ENCODE measurements at regions not wholly inside any gene's neighbourhood (a gene's known extent, or its start where the extent isn't known, plus 50 kb on each side); places are given as distances from the start of the nearest gene placed in this dataset.
"Not testable (repeated sequence)": the region's sequence is repeated elsewhere in the genome, so short reads cannot be mapped to it uniquely, and the experiment has no call there.

DNA sequence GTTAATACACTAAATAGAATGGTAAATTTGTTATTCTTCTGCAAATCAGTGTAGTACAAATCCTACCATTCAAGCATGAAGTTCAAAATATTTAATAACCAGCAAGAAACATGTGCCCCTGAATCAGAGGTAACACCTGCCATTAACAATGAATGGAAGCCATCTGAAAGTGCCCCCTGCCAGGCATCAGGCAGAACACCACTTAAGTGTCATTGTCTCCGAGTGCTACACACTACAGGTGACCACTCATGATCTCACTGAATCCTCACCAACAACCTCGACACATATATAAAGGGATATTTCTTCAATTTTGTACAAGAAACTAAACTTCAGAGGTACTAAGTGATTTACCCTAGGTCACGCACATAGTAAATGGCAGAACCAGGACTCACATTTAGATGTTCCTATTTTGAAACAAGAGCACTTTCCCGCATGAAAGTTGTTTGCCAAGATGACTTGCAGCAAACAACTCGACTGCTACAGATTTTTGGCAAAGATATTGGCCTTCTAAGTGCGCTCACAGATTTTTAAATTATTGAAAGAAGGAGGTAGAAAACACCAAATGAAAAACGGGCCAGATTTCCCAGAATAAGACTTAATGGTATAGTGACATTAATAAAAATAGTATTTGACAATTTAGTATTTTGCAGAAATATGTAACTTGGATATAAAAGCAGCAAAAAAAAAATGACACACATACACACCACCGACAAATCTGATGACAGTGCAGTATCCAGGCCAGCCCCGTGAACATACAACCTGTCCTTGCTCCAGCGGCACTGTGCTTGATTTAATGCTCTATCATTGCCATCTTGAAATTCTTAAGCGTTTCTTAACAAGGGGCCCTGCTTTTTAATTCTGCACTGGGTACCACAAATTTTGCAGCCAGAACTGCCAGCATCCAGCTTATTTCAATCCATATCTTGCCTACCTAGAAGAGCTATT is 274.5 kb downstream of the ALDH8A1 start:
- no peak for DNase-seq (ENCODE audit: low read depth in 2 of 2)

DNA sequence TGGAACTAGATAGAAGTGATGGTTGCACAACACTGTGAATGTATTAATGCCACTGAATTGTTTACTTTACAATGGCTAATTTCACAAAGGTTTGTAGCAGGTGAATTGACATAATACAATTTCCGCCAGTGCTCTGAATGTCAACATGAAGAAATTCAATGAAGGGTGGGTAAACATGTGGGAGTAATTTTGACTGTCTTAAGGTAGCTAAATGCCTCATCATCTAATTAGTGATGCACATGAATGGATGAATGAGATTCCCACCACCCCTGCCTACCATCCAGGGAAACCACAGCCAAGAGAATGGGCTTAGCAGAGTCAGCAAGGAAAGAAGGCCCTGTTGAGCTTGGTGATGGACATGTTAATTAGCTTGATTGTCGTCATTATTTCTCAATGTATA is 275.3 kb downstream of the ALDH8A1 start:
- DNase-seq (ENCODE audit: low read depth in 2 of 2), result no peak

DNA sequence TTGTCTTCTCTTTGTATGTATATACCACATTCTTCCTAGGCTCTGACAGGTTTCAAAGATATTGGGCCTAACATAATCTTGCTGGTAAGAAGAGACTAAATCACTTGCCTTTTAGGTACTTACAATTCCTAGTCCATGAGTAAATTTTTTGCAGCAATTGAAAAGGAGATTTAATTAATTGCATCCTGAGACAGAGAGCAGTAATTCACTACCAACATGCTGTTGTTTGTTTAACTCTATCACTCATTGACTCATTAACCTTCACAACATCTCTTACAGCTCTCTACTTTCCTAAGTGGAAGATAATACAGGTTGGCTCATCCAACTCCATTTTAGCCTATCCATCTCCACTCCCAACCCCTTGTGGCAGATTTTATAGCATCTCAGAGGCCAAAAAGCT is 280.4 kb downstream of the ALDH8A1 start:
- DNase-seq (ENCODE audit: low read depth in 2 of 2), result no peak

DNA sequence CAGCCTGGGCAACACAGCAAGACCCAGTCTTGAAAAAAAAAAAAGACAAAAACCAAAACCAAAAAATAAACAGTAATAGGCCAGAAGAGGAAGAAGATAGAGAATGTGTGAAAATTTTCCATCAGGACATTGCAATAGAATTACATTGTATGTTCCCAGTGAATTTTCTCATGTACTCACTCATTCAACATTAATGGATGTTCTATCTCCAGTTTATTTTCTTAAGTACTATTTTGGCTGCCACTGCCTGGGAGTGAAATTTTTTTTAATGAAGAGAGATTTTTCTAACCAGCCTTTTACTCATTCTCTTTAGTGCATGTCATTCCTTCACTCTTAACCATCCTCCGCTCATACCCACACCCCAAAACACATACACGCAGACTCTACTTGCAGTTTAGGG is 282.8 kb downstream of the ALDH8A1 start:
- DNase-seq (ENCODE audit: low read depth in 2 of 2), result no peak

DNA sequence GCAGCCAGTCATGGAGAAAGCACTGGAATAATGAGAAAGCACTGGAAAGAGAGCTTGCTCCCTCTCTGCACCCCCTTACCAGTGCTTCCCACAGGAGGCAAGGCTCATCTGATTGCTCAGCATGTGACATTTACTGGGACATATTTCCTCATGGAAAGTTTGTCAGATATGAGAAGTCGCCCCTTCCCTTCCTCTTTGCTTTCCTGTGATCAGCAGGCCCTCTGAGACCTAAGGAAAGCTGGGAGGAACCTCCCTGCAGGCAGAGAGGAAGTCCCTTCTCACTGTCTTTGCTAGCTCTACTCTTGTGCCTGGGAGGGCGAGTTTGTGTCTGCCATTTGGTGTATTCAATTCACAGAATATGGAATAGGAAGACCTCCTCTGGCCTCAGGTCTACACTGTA is 283.8 kb downstream of the ALDH8A1 start:
- no peak for DNase-seq (ENCODE audit: low read depth in 2 of 2)

DNA sequence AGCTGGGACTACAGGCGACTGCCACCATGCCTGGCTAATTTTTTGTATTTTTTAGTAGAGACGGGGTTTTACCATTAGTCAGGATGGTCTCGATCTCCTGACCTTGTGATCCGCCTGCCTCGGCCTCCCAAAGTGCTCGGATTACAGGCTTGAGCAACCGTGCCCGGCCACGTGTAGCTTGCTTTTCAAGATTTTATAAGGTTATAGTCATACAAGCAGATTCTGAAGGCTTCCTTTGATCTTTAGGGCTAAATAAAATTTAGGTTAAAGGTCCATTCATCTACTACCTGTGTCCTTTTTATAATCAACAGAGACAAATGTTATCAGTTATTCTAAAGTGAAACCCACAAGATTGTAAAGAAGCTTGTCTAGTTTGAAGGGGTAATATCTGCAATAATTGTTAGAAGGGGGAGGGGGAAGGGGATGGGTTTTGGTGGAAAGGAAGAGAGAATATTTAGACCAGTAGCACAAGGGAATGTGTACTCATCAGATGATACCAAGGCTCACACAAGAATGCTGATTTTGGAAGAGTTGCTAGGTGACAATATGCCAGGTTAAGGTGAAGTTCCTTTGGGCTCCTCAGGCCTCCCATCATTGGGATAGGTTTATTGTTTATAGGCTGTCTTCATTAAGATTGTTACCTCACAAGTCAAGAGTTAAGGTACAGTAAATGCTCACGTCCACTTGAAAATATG is 284.7 kb downstream of the ALDH8A1 start:
- DNase-seq (ENCODE audit: low read depth in 2 of 2), result no peak

DNA sequence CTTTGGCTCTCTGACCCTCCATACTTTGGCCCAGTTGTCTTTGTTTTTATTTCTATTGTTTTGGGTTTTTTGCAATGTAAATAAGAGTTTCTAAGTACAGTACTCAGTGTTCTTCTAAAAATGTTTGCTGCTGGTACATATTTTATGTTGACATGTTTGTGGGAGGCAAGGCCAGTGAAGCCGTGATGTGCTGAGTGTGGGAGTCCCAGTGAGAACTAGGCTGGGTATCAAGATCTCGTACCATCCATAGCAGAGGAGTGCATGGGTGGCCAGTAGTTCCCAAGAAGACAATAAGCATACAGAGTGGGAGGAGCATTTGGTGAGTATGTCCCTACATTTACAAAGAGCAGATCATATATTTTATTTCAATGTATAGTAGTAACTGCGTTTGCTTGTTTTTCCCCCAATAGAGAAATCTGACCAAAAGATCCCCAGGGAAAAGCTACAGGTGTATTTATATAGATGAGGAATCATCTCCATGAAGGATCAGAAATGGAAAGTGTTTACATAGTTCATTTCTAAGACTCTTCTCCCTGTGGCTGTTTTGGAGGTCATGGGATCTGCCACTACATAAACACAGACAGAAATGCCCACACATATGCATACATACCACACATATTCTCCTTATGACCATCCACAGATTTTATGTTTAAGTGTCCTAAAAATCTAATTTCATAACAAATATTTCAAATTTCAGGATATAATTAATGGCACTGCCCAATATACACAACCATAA is 285.9 kb downstream of the ALDH8A1 start:
- DNase-seq (ENCODE audit: low read depth in 2 of 2), result no peak

DNA sequence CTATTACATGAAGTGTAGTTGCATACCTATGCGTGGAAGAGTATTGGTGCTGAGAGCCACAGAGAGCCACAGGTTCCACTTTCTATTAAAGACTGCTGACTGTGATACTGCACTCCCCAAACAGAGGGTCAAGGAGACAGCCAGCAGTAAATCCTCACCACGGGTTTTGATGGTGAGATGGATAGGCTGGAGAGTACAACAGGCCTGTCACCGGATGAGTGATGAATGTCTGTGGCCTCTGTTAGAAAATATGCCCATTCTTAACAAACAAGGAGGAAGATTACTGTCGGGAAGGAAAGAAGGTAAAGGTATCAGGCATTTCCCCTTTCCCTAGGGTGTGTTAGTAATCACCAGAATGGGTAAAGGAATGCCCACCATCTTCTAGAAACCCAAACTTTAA is 286.5 kb downstream of the ALDH8A1 start:
- DNase-seq (ENCODE audit: low read depth in 2 of 2), result no peak

DNA sequence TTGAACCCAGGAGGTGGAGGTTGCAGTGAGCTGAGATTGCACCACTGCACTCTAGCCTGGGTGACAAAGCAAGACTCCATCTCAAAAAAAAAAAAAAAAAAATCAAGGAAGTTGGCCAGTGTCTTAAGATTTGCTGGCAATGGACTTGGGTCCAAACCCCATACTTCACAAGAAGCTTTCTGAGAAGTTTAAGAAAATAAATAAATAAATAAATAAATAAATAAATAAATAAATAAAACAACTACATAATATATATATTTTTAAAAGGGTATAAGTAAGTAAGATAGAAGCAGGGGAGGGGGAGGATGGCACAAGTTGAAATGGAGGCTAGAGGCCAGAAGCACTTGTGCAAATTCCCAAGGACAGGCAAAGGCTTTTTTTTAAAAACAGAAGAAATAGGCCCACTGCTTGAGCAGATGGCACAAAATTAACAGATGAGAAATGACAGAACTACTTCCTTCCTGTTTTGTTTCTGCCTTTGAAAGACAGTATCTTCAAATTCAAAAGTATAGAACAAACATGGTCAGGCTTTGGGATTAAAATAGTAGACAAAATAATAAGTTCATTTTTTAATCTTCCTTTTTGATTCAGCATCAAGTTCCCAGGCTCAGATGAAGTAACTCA is 287.7 kb downstream of the ALDH8A1 start:
- DNase-seq (ENCODE audit: low read depth in 2 of 2), result no peak

DNA sequence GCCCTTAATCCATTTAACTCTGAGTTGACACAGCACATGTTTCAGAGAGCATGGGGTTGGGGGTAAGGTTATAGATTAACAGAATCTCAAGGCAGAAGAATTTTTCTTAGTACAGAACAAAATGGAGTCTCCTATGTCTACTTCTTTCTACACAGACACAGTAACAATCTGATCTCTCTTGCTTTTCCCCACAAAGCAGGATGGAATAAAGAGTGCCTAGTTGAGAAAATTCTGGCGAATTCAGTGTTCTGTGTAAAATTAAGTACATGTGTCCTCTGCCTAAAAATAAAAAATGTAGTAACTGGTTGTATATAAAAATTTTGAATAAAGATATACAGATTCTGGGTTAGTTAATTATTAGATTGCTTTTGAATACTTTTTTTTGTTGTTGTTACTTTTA is 290.0 kb downstream of the ALDH8A1 start:
- not testable (repeated sequence) for DNase-seq (ENCODE audit: low read depth in 2 of 2)

DNA sequence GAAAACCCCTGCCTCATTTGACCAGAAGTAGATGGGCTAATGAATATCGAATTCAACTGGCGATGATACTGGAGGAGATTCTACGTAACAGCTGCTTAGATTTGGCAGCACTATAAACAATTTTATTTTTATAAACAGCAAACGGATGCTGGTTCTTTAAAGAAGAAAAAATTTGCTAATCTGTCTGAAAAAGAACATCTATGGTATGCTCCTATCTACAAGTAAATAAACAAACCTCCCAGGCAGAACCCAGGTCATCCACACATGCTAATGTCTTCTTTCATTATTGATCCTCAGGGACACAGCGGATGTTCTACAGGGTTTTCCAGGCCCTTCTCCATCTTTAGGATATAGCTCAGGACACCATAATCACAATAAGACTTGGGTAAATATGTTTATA is 291.3 kb downstream of the ALDH8A1 start:
- DNase-seq (ENCODE audit: low read depth in 2 of 2), result no peak

DNA sequence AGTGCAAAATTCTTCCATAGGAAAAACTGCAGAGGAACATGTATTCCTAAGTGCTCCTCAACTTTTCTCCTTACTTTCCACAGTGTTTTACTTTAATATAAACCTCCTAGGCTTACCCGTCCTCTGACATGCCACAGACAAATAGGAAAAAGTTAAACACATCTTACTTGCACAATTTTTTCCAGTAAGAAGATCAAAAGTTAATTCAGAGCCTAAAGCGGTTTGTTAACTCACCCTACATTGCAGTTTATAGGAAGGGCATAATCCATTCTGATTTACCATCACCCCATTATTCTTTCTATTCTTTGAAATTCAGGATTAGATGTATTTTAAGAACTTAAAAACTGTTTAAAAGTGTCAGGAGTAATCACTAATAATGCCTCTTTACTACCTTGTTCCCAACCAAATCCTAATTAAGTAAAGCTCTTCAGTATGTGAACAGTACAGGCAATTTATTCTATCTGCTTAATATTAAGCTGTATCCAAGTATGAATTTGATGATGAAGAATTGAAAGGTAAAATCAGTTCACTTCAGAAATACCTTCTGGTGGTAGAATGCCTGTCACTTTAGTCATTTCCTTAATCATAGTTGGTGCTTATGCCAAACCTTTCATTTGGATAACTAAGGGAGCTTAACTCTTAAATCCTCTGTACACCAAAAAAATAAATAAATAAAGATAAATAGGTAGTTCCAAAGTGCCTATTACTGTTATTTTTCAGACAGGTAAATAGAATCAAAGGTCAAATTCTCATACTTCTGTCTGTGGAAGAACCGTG is 292.0 kb downstream of the ALDH8A1 start:
- DNase-seq (ENCODE audit: low read depth in 2 of 2), result no peak

DNA sequence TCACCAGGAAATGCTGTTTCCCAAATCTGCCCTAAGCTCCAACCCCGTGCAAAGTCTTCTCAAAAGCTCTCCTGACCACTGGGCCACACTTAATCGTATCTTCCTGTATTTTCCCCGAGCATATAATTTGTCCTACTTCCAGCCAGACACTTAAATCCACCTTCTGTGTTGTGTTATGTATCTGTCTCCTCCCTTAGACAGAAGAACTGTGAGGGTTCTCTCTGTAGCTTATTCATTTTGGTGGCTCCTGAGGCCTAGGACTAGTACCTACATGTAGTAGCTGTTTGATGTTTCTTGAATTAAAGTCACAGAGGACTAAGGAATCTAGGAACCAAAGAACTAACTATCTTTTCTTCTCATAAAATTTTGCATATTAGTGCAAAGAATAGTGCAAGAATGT is 292.6 kb downstream of the ALDH8A1 start:
- no peak for DNase-seq (ENCODE audit: low read depth in 2 of 2)

DNA sequence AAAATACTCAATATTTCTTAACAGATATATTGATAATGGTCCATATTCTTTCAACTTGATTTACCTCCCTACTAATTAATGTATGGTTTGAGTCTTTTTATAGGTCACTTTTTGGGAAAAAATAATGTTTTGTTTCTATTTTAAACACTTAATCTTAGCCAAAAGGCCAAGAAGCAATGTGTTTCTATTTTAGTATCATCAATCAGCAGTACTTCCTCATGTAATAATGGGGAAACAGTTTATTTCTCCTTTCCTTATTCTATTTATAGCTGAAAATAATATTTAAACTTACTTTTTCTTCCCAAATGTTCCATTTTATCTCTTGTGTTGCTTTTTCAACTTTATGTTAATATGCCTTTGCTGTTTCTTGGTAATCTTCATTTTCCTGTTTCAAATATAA is 295.1 kb downstream of the ALDH8A1 start:
- no peak for DNase-seq (ENCODE audit: low read depth in 2 of 2)

DNA sequence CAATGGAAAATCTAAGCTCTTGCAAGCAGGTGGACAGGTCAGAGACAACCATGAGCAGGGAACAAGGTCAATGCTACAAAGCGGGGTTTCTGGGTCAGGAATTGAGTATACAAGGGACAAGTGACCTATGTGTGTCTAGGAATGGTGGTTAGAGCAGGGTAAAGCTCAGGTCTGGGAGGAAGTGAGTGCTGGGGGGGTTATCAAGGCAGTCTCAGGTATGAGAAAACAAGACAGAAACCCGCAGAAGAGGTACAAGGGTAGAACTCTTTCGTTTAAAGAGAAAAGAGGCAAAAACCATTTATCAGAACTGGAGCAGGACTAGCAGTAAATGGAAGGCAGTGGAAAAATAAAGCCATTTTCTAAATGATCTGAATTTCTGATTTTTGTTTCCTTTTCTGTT is 298.4 kb downstream of the ALDH8A1 start:
- DNase-seq (ENCODE audit: low read depth in 2 of 2), result no peak

DNA sequence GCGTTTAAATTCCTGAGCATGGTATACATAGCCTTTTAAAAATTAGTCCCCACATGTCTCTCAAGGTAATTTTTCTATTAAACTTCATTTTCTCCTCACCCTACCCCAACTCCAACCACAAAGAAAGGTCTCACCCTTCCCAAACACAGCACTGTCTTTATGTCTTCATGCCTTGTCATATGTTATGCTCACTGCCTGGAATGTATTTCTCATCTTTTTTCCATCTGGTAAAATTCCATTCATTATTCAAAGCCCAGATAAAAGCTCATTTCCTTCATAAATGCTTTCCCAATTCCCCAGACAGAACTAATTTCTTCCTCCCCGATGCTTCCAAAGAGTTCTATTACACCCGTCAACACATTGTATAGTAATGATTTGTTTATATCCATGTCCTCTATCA is 302.0 kb downstream of the ALDH8A1 start:
- DNase-seq (ENCODE audit: low read depth in 2 of 2), result peak; percentile 84

DNA sequence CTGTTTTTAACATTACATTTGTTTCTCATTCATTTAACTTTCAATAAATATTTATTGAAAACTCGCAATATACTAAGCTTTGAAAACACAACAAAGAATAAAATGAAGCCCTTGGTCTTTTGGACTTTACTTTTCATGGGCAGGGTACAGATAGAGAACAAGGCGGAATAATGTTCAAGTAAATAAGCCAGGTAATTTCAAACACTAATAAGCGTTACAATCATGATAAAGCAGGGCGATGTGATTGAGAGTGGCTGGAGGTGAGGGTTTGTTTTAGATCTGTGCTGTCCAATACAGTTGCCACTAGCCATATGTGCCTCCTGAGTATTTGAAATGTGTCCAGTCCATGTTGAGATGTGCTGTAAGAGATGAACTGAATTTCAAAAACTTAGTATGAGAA is 307.1 kb downstream of the ALDH8A1 start:
- DNase-seq (ENCODE audit: low read depth in 2 of 2), result no peak

DNA sequence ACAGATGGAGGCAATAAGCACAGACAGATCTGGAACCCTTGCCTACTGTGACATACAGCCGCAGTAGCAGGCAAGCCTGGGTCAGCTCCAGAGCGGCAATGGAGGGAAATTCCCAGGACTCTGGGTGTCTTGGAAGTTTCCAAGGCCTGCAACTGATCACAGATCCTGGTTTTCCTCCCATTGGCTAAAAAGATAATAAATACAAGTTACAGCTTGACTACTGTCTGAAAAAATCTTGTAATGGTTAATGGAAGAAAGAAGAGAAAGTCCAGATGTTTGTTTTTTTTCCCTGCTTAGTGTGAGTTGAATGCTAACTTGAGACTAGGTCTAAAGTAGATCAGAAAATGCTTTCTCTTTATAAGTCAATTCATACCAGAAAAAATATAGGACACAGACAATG is 307.6 kb downstream of the ALDH8A1 start:
- DNase-seq (ENCODE audit: low read depth in 2 of 2), result peak; percentile 55 to 60

DNA sequence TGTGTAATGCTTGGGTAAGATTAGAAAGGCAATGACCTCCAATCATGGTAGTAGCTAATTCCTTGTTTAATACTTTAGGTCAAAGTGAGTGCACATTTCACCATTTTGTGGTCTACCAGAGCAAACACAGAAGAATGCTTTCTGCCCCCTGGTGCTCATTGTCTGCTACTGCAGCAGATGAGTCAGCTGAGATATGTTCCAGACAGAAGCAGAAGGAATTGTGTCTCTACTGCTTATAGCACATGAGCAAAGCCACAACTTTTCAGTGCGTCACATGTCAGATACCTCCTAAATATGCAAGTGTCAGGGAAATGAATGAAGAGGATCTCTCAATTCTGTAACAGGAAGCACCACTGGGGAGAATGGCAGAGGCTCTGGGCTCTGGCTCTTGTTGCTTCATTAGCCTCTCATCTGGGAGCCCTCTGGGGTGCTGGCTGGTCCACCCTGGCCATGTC is 308.9 kb downstream of the ALDH8A1 start:
- peak; percentile 83 to 86 for DNase-seq (ENCODE audit: low read depth in 2 of 2)

DNA sequence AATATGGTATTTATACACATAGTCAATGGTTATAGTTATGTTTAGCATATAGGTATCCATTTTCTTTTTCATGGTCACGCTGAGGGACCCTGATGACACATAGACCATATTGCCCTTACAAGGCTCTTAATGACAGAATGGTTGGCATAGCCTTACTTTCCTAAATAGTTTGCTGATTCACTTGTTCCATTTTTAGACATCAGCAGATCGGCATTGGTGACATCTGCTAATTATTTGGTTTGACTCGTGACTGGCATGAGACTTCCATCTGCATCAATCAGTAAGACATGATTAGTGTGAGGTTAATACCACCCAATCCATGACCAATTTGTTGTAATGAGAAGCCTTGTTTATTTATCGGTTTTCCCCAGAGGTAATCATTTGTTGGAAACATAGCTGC is 309.7 kb downstream of the ALDH8A1 start:
- DNase-seq (ENCODE audit: low read depth in 2 of 2), result no peak

DNA sequence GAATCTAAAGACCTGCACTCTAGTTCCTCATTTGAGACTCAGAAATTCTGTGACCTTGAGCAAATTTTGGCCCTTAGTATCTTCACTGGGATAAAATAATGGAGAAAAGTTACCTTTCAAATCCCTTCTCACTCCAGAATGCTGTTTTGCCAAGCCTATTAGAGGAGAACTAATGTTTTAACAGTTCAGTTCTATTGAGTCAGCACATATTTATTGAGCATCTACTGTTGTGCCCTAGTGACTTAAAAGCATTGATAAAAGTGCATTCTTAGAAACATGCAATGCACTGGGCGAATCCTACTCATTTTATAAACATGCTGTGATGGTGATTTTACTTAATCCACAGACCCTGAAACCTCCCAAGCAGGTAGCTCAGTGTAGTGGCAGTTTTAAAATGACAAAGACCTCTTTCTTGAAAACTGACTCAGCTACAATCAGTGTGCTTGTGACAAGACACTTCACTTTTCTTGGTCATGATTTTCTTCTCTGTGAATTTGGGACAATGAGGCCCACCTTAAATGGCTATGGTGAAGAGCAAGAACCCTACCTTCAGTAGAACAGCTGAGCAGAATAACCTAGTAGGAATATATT is 312.0 kb downstream of the ALDH8A1 start:
- no peak for DNase-seq (ENCODE audit: low read depth in 2 of 2)
